IPS-NIHi11 (cell line): ENCODE measurements at regions not wholly inside any gene's neighbourhood (a gene's known extent, or its start where the extent isn't known, plus 50 kb on each side); places are given as distances from the start of the nearest gene placed in this dataset.
"Not testable (repeated sequence)": the region's sequence is repeated elsewhere in the genome, so short reads cannot be mapped to it uniquely, and the experiment has no call there.

Experiments used
- DNase-seq: peaks from one replicate; pipeline ENCODE4 v3.0.0; 2012; ENCODE audit warnings: mixed read lengths, low spot score

GRCh38 chr2:235399895-235400294, 93.9 kb upstream of the AGAP1 start:
- no peak for DNase-seq

GRCh38 chr2:235402422-235402821, 91.4 kb upstream of the AGAP1 start:
- DNase-seq, result no peak

- no peak for DNase-seq
Measured at GRCh38 chr2:235405612-235406361, 88.1 kb upstream of the AGAP1 start.

- DNase-seq, result peak; percentile 60
Measured at GRCh38 chr2:235406430-235406829, 87.4 kb upstream of the AGAP1 start.

GRCh38 chr2:235411905-235412485, 81.8 kb upstream of the AGAP1 start:
- no peak for DNase-seq

- DNase-seq, result no peak
Measured at GRCh38 chr2:235413064-235413463, 80.8 kb upstream of the AGAP1 start.

- no peak for DNase-seq
Measured at GRCh38 chr2:235414422-235414821, 79.4 kb upstream of the AGAP1 start.

GRCh38 chr2:235416858-235417499, 76.9 kb upstream of the AGAP1 start:
- DNase-seq, result peak; percentile 33

- no peak for DNase-seq
Measured at GRCh38 chr2:235418918-235419317, 74.9 kb upstream of the AGAP1 start.

- DNase-seq, result no peak
Measured at GRCh38 chr2:235419996-235420395, 73.8 kb upstream of the AGAP1 start.

- DNase-seq, result no peak
Measured at GRCh38 chr2:235421618-235422017, 72.2 kb upstream of the AGAP1 start.

- no peak for DNase-seq
Measured at GRCh38 chr2:235430366-235431083, 63.3 kb upstream of the AGAP1 start.

- no peak for DNase-seq
Measured at GRCh38 chr2:235432741-235433520, 60.9 kb upstream of the AGAP1 start.

- no peak for DNase-seq
Measured at GRCh38 chr2:235433860-235434259, 60.0 kb upstream of the AGAP1 start.

GRCh38 chr2:235439959-235440662, 53.7 kb upstream of the AGAP1 start:
- no peak for DNase-seq

- DNase-seq, result not testable (repeated sequence)
Measured at GRCh38 chr2:235443580-235443979, 50.3 kb upstream of the AGAP1 start.
